HG02943 (cell line): ENCODE measurements at regions not wholly inside any gene's neighbourhood (a gene's known extent, or its start where the extent isn't known, plus 50 kb on each side); places are given as distances from the start of the nearest gene placed in this dataset.
"Not testable (repeated sequence)": the region's sequence is repeated elsewhere in the genome, so short reads cannot be mapped to it uniquely, and the experiment has no call there.

ENCODE experiments used
- ATAC-seq: cut with Tn5 transposase; IDR thresholded peaks from one replicate; pipeline ENCODE4 v1.9.1; 2021; ENCODE audit warnings: mild to moderate bottlenecking, low read depth, moderate library complexity; ENCODE audit not compliant: unreplicated experiment

DNA sequence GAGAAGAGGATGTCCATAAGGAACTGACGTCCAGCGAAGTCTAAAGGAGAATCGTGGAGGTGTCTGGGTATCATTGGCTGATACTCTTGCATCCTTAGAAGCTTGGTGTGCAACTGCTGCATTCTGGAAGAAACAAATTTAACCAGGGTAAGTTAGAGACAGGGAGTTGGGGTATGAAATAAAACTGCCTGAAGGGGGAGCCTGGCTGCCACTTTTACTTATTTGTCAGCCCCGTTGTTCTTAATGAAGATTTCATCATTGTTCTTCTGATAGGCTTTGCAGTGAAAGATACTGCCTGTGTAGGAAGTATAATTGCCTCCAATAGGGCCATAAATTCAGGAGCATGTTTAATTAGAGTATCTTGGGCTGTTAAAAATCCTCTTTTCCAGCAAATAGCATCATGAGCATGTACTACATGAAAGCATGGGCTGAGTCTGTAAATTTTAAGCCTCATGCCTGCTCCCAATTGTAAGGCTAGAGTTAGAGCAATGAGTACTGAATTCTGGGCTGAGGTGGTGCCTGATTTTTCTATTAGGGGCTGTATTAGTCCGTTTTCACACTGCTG is 1264.5 kb upstream of the ACO1 start:
- ATAC-seq = peak; percentile 74

DNA sequence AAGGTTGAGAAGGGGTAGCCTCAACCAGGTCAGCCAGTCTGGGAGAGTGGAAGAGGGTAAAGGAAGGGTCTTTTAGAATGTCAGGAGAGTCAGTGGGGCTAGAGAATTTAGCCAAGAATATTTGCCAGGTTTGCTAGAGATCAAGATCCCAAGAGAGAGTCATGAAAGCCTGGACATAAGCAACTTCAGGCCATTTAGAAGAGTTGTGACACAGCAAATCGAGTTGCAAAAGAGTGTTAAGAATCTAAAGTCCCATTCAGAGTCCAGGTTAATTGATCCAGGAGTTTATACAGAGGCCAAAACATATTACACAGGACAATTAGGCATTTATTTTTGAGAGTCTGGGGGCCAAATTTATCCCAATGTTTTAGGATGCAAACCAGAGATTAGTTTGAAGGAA is 1260.1 kb upstream of the ACO1 start:
- ATAC-seq = no peak

DNA sequence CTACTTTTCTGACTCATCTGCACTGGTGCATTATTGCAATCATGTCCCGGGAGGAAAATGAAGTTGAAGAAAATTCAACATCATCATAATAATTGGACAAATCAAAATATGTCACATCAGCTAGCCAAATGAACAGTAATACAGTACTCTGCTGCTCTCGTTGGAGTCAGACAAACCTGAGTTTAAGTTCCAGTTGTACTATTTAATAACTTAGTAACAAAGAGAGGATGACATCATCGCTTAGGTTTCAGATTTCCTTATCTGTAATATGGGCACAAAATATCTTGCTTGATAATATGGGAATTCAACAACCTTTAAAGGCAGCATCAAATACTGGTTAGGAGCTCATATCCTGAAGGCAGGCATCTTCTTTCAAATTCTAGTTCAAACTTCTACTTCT is 1248.9 kb upstream of the ACO1 start:
- no peak for ATAC-seq

DNA sequence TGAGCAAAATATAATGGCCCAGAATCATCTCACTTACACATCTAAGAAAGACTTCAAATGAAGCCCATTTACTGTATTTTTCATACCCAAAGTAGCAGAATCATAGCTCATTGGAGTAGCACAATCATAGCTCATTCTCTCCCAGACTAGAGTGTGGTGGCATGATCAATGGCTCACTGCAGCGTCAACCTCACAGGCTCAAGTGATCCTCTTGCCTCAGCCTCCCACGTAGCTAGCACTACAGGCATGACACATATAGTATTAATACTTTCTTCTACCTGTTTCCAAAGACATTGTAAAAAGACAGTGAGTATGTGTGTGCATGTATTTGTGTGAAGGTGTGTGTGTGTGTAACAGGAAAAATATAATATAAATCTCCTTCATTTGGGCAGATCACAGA is 1247.9 kb upstream of the ACO1 start:
- no peak for ATAC-seq

DNA sequence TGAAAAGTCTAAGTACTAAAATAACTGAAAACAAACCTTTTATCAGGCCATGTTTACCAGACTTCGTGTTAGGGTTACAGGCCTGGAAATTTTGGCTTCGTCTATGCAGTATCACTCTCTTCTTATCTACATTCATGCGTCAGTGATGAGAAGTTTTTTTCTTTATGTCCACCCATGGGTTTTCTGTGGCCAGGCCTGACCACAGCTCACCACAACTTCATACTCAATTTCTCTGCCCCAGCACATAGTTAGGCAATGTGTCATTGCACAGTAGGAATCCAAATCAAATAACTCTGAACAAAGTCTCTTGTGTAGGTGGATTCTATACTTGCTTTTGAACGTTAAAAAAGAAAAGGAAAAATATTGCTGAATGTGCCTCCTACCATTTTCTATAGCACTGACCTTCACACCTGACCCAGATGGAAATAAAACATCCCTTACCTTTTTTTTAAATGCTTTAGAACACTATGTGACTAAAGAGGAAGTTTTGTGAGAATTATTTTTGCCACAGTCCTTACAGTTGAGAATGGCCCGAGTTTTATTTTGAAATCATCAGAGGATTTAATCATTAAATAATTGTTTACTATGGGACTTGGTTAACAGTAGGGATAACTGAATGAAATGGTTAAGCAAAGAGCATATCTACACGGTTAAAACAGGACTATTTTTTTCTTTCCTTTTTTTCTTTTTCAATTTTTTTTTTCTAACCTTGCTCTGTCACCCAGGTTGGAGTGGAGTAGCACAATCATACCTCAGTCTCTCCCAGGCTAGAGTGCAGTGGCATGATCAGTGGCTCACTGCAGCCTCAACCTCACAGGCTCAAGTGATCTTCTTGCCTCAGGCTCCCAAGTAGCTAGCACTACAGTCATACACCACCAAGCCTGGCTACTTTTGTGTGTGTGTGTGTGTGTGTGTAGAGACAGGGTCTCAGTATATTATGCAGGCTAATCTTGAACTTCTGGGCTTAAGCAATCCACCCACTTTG is 1247.0 kb upstream of the ACO1 start:
- ATAC-seq = no peak

DNA sequence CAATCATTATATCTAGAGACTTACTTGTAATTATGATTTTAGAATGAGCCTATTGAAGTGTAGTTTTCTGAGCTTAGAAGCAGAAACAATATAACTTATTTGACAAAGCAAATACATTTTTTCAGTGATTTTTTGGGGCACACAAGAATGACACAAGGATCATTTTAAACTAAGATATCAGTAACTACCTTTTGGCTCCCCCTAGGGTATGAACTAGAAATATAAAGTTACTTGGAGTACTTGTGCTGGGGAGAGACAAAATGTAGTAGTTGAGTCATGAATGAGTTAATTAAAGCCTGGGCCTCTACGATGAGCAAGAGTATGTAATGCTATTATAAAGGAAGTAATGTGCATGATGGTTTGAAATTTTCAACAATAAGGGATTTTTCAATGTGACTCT is 1244.1 kb upstream of the ACO1 start:
- no peak for ATAC-seq

DNA sequence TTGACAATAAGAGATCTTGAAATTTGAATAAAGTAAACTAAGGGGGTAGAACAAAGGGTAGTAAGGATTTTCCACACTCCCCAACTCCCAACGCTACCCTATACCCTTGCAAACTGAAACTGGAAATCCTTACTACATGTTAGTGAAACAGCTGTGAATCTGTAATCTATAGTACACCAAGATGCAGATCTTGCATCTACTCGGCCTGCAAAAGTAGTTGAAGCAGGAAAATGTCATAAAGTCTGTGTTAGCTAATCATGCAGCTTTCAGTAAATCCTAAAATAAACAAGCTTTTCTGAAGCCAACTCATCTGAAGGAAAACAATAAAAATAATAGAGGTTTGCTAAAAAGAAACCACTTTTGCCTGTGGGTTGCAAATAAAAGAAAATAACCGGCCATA is 1242.0 kb upstream of the ACO1 start:
- no peak for ATAC-seq

DNA sequence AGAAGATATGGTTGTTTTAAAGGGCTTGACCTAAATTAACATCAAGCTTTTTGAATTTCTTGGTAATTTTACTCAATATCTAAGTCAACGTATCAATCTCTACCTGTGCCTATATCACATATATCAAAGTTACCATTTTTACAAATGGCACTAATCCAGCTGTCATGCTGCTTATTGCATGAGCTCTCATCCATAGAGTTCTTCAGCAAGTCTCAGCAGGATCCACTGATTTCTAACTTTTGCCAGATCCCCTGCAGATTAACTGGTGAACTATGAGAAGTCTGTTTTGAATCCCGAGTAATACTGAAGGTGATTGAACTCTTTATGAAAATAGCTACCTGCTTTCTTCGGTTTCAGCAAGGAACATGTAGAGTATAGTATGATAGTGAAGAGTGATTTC is 1239.8 kb upstream of the ACO1 start:
- no peak for ATAC-seq

DNA sequence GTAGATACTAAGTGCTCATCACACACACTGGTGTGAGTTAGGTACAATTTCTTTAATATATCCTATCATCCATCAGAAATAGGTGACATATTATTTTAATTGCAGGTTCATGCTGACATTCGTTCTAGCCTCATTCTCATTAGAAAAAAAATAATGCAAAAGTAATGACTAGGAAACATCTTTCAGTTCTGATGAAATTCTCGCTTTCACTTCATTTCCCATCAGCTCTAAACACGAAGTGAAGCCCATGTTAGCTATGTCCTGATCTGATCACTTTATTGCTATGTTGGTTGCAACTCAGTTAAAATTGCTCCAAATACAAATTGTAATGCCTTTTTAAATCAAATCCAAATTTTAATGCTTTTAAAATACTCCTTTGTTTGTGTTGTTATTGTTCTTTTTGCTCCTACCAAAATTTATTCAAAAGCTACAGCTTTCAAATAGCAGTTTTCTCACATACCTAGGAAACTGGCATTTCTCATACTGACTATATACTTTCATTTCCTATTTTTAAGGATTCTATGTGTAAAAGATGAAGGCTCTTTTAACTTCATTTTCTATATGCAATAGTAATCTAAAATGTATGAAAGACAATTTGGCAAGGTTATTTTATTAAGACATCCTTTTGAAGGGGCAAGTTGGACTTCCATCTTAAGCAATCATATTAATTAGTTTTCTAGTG is 1237.8 kb upstream of the ACO1 start:
- no peak for ATAC-seq

DNA sequence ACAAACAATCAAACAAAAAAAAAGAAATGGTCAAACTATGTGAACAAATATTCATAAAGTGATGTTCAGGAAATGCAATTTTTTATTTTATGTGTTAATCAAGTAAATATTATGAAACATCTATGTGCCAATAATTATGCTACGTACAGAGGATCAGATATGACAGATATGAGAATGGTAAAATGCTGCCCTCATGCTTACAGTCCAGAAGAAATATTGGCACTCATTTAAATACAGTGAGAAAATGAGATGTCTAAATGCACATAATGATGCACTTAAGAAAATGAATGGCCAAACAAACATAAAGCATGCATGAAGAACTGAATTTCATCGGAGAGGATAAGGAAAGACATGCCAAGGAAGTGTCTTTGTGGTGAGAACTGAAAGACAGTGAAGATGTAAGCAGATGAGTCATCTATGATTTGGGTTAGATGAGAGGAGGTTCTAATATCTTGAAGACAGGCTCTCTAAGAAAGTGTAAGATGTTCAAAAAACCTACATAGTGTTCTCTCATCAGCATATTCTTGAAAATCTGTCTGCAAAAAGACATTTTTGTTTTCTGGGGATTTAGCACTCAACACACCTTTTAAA is 1231.1 kb upstream of the ACO1 start:
- no peak for ATAC-seq

DNA sequence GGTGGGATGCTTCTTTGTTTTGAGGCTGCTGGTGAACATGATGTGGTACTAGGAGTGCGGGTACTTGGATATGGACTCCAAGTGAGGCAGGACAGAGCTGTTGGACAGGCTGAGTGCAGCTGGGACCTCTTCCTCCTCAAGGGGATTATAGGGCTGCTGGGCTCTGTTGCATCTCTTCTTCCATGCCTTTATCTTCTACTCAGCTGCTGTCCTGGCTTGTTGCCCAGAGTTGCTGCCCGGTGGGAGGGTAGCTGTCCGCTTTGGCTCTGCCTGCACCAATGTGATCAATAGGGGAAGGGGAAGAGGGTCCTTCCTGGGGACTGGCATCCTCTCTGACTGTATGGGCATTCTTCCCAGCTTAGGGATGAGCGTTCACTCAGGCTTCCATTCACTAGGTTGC is 1217.9 kb upstream of the ACO1 start:
- no peak for ATAC-seq

DNA sequence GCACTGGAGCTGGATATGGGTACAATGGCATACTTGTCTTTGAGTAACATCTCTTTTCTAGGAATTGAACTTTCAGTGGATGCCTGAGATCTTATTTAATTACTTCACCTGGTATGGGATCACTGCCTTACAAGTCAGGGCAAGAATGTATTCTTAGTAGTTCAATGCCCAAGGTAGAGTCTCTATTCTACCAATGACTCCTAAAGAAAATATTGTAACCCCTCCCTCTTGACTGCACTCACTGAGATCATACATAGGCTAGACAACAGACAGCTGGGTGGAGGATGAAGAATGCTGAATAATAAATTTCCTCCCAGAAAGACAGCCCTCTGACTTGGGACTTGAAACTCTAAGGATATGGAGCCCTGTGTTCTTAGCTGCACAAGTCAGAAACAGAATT is 1216.3 kb upstream of the ACO1 start:
- ATAC-seq = no peak

DNA sequence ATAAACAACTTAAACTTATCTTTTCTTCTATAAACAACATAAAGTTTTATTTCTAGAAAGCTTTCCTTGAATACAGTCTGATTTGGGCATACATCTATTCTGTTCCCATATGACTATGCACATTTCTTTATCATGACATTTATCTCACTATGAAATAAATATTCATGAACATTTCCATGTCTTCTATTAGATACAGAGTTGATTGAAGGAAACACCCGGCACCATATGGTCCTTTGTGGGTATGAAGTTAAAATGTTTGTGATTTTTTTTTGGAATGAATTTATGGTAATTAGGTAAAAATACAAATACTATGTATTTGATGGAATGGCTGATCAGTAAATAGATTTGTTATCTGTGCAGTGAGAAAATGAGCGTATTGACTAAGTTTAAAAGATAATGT is 1209.8 kb upstream of the ACO1 start:
- ATAC-seq = no peak

DNA sequence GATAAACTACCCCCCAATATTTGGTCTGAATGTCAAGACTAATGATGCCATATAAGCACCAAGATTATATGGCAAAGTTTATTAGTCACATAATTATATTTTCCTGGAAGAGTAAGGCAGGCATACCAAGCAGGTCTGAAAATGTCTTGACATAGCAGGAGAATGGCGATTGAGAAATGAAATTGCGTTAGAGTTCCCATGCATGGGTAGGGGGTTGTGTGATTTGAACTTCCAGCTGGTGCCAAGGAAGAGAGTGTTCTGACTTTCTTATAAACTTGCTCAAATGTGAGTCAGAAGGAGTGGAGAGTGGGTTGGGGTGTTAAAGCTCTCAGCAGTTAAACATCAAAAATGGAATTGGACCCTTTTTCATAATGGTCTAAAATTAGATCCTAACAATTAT is 1200.6 kb upstream of the ACO1 start:
- no peak for ATAC-seq

DNA sequence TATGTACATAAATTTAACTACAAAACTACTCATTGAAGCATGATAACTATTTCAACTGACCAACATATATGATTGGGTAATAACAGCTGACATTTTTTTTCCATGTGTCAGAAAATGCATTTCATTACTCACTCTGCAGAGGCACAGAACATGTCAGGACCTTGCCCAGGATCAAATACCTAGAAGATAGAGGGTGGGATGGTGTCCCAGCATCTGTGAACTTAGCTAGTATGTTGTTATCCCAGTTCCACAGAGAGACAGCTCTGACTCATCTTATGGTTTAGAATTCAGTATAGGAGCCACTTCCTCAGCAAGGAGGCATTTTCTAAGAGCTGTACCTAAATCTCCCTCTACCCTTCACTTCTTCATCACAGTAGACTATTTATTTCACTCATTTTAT is 1198.6 kb upstream of the ACO1 start:
- no peak for ATAC-seq

DNA sequence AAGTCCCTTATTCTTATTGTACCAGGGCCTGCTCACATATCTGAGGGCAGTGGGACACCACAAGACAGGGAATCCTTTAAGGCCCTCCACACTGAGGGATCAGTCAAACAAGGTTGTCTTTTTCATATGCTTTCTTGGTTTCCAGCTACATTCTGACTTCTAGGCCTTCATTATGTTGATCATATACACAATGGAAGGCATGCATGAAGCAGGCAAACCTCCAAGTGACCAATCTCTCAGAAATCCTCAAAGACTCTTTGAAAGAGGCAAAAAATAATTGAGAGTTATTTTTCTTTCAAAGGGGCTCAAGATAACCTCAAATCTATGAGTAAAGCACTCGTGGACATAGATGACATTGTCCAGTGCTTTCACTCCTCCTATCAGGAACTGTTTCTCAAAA is 1195.9 kb upstream of the ACO1 start:
- ATAC-seq = no peak

DNA sequence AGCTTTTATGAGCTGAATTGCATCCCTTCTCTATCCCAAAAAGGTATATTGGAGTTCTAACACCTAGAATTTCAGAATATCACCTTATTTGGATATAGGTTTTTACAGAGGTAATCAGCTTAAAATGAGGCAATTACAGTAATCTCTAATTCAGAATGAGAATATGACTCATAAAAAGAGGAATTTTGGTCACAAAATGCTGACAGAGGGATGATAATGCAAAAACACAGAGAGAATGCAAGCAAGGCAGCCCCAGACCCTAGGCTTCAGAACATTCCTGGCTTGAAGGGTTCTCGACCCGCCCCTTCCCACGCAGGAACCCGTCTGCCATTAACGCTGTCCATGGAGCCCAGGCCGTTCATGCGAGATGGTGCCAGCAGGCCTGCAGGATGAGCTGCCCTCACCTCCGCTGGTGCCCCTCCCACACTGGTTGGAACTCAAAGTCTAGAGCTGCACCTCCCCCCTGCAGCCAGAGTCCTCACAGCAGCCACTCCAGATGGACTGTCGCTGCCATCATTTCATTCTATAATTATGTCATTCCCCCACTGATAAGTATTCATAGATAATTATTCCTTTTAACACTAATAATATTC is 1173.4 kb upstream of the ACO1 start:
- ATAC-seq = peak; percentile 75

DNA sequence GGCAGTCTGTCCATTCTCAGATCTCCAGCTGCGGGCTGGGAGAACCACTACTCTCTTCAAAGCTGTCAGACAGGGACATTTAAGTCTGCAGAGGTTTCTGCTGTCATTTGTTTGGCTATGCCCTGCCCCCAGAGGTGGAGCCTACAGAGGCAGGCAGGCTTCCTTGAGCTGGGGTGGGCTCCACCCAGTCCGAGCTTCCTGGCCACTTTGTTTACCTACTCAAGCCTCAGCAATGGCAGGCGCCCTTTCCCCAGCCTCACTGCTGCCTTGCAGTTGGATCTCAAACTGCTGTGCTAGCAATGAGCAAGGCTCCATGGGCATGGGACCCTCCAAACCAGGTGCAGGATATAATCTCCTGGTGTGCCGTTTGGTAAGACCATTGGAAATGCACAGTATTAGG is 1154.5 kb upstream of the ACO1 start:
- not testable (repeated sequence) for ATAC-seq

DNA sequence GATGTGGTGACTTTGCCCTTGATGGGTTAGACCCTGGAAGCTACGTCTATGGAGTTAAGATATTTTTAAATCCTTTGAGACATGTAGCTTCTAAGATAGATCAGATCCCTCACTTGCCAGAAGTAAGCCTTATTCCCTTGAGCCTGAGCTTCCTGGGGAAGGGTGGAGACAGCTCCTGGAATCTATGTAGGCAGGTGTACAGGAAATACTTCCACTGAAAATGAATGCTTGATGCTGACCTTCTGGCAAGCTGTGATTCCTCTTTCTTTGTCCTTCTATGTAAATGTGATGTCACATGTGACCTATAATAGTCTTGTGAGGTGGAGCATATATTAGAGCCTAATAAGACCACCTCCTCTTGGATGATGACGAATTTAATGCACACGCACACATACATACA is 1152.0 kb upstream of the ACO1 start:
- ATAC-seq = no peak

DNA sequence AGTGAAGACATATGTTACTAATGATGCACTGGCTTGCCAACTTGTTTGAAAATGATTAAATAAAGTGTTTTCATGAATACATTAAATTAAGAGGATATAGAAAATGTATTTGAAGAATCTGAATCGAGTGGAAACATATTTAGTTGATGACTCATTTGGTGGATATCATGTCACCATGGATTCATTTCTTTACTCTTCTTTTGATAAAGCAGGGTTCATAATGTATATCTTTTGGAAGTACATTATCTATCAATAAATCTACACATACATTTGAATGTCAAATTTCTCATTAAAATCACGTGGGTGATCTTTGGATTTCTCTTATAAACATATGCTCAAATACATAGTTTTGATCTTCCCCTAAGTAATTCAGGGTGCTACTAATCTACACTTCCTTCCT is 1148.1 kb upstream of the ACO1 start:
- no peak for ATAC-seq

DNA sequence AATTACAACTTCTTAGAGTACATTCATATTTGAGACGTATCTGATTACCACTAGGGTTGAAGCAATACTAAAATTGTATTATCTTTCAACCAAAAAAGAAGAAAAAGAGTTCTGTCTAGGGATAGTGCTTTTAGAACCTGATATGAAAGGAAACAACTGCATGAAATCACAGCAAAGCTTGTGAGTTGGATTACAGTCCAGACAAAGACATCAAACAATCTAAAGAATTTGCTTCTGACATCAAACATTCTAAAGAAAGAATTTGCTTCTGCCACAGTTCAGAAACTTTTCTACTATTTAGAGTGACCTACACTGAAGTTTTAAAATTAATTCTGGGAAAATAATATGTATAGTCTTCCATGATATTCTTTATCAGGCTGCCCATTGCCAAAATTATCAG is 1141.1 kb upstream of the ACO1 start:
- ATAC-seq = no peak
